Central memory CD4-positive, alpha-beta T cell (primary cell): ENCODE measurements at regions not wholly inside any gene's neighbourhood (a gene's known extent, or its start where the extent isn't known, plus 50 kb on each side); places are given as distances from the start of the nearest gene placed in this dataset.
"Not testable (repeated sequence)": the region's sequence is repeated elsewhere in the genome, so short reads cannot be mapped to it uniquely, and the experiment has no call there.

Experiments
- DNase-seq: peaks from one replicate; pipeline ENCODE4 v3.0.0; 2022

GRCh38 chr10:100612601-100613595 is 77.2 kb downstream of the HIF1AN start:
- no peak for DNase-seq

GRCh38 chr10:100613846-100614245 is 78.1 kb downstream of the HIF1AN start:
- DNase-seq: no peak

- DNase-seq: no peak
These were observed 78.8 kb downstream of the HIF1AN start for GRCh38 chr10:100614429-100615095.

- no peak for DNase-seq
These were observed 79.5 kb downstream of the HIF1AN start for GRCh38 chr10:100615241-100615640.

GRCh38 chr10:100615908-100616307 is 80.2 kb downstream of the HIF1AN start:
- DNase-seq: no peak

- DNase-seq: no peak
These were observed 82.4 kb downstream of the HIF1AN start for GRCh38 chr10:100618091-100618615.

GRCh38 chr10:100618632-100619255 is 83.0 kb downstream of the HIF1AN start:
- DNase-seq: no peak

GRCh38 chr10:100620087-100620835 is 84.5 kb downstream of the HIF1AN start:
- no peak for DNase-seq

GRCh38 chr10:100621360-100622205 is 85.8 kb downstream of the HIF1AN start:
- DNase-seq: peak; percentile 21

GRCh38 chr10:100622946-100623345 is 87.2 kb downstream of the HIF1AN start:
- no peak for DNase-seq

- no peak for DNase-seq
These were observed 87.9 kb downstream of the HIF1AN start for GRCh38 chr10:100623521-100624230.

GRCh38 chr10:100624298-100624697 is 88.6 kb downstream of the HIF1AN start:
- no peak for DNase-seq

- no peak for DNase-seq
These were observed 90.1 kb downstream of the HIF1AN start for GRCh38 chr10:100625816-100626215.

GRCh38 chr10:100628061-100628460 is 92.3 kb downstream of the HIF1AN start:
- no peak for DNase-seq

GRCh38 chr10:100631192-100631591 is 95.4 kb downstream of the HIF1AN start:
- DNase-seq: no peak

- no peak for DNase-seq
These were observed 96.3 kb downstream of the HIF1AN start for GRCh38 chr10:100632027-100632426.

GRCh38 chr10:100634034-100634433 is 98.3 kb downstream of the HIF1AN start:
- no peak for DNase-seq

- no peak for DNase-seq
These were observed 101.3 kb downstream of the HIF1AN start for GRCh38 chr10:100636848-100637553.

GRCh38 chr10:100637785-100638184 is 102.0 kb downstream of the HIF1AN start:
- no peak for DNase-seq

GRCh38 chr10:100638969-100639368 is 103.2 kb downstream of the HIF1AN start:
- not testable (repeated sequence) for DNase-seq
